Smooth muscle cell (in vitro differentiated cells): ENCODE measurements at regions not wholly inside any gene's neighbourhood (a gene's known extent, or its start where the extent isn't known, plus 50 kb on each side); places are given as distances from the start of the nearest gene placed in this dataset.
"Not testable (repeated sequence)": the region's sequence is repeated elsewhere in the genome, so short reads cannot be mapped to it uniquely, and the experiment has no call there.

ENCODE experiments used
- DNase-seq: peaks from one replicate; lab custom pipeline; 2025; ENCODE audit not compliant: unreplicated experiment; lab: John Stamatoyannopoulos, UW
- H2AFZ ChIP-seq: fragments of 200-600 bp; sonication (generic); 2 replicates; pipeline ENCODE4 v1.6.0; 2016; ENCODE audit warnings: antibody characterized with exemption, low read depth, mild to moderate bottlenecking
- H3F3A ChIP-seq: fragments of 200-600 bp; sonication (generic); 2 replicates; pipeline ENCODE4 v1.6.0; 2017; ENCODE audit warnings: antibody characterized with exemption, low read depth
- H3K27ac ChIP-seq: fragments of 200-600 bp; sonication (generic); 2 replicates; pipeline ENCODE4 v1.5.1; 2016; ENCODE audit warnings: low read depth, mild to moderate bottlenecking
- H3K27me3 ChIP-seq: fragments of 200-600 bp; sonication (generic); 2 replicates; pipeline ENCODE4 v1.6.1; 2016; ENCODE audit warnings: low read depth, mild to moderate bottlenecking
- H3K36me3 ChIP-seq: fragments of 200-600 bp; sonication (generic); 2 replicates; pipeline ENCODE4 v1.5.1; 2016; ENCODE audit warnings: low read depth
- H3K4me1 ChIP-seq: fragments of 200-600 bp; sonication (generic); 2 replicates; pipeline ENCODE4 v1.5.1; 2016; ENCODE audit warnings: low read depth
- H3K4me2 ChIP-seq: fragments of 200-600 bp; sonication (generic); 2 replicates; pipeline ENCODE4 v1.6.0; 2016; ENCODE audit warnings: mild to moderate bottlenecking
- H3K4me3 ChIP-seq: fragments of 200-600 bp; sonication (generic); 2 replicates; pipeline ENCODE4 v1.5.1; 2016; ENCODE audit warnings: mild to moderate bottlenecking
- H3K79me2 ChIP-seq: fragments of 200-600 bp; sonication (generic); 2 replicates; pipeline ENCODE4 v1.6.0; 2016; ENCODE audit warnings: low read depth, mild to moderate bottlenecking
- H3K9ac ChIP-seq: fragments of 200-600 bp; sonication (generic); 2 replicates; pipeline ENCODE4 v1.6.0; 2016; ENCODE audit warnings: low read depth
- H3K9me3 ChIP-seq: fragments of 200-600 bp; sonication (generic); replicated peaks from 2 replicates; pipeline ENCODE4 v1.5.1; 2016; ENCODE audit warnings: low read depth
- H4K20me1 ChIP-seq: fragments of 200-600 bp; sonication (generic); 2 replicates; pipeline ENCODE4 v1.6.0; 2016; ENCODE audit warnings: low read depth
- WGBS: methylation state at CpG from one replicate; pipeline ENCODE4 v1.1.7; 2016; ENCODE audit warnings: low lambda C conversion rate; 5-methylcytosine and 5-hydroxymethylcytosine counted together
- TF ChIP-seq, protein P1 (sequence below): fragments of 200-600 bp; sonication (generic); IDR thresholded peaks from 2 replicates; pipeline ENCODE4 v1.5.1; 2017; ENCODE audit warnings: borderline replicate concordance, mild to moderate bottlenecking, antibody characterized with exemption; ENCODE audit not compliant: insufficient read depth, poor library complexity, severe bottlenecking

DNA sequence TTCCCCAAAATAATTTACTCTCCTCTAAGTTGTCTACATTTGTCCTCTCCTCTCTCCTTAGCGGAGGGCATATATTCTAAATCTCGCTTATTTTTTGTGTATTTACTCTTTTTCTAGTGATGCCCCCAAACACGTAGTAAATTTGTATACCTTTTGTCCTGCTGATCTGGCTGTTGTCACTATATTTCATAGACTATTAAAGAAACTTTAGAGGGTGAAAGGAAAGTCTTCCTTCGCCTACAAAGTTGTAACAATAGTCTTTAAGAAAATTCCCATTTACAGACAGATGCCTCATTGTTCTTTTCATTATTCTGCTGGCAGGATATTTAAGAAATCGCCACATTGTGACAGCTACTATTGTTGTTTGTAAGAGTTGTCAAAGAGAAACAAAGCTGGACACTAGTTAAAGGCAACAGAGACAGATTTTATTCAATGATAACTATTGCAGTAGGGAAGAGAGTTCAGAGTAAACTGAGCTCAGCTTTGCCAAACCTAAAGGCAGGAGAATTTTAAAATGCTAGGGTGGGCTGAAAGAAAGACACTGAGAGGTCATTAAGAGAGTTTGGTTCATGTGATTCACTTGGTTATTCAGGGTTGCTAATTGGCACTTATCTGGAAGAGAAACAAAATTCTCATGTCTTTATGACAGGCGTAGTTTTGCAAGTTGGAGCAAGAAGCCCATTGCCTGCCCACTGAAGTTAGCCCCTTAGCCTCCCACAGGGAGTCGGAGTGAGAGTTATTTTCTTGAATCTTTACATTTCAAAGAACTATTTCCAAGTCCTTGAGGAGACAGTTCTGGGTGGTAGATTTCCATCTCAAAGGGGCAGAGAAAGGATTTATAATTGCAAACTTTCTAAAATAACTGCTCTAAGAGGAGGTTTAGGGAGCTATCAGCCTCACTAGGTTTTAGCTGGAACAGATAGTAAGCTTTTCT is 1272.5 kb upstream of the SEL1L start:
- TF ChIP-seq, protein P1, sequence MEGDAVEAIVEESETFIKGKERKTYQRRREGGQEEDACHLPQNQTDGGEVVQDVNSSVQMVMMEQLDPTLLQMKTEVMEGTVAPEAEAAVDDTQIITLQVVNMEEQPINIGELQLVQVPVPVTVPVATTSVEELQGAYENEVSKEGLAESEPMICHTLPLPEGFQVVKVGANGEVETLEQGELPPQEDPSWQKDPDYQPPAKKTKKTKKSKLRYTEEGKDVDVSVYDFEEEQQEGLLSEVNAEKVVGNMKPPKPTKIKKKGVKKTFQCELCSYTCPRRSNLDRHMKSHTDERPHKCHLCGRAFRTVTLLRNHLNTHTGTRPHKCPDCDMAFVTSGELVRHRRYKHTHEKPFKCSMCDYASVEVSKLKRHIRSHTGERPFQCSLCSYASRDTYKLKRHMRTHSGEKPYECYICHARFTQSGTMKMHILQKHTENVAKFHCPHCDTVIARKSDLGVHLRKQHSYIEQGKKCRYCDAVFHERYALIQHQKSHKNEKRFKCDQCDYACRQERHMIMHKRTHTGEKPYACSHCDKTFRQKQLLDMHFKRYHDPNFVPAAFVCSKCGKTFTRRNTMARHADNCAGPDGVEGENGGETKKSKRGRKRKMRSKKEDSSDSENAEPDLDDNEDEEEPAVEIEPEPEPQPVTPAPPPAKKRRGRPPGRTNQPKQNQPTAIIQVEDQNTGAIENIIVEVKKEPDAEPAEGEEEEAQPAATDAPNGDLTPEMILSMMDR: no peak
- no peaks in the 10 kb centered on the region for H3K36me3 ChIP-seq
- no peak overlapping the region for H3K9ac ChIP-seq
- no peak for DNase-seq
- H3F3A ChIP-seq: no peaks in the 10 kb centered on the region
- H3K9me3 ChIP-seq: no peaks in the 10 kb centered on the region
- no peaks in the 10 kb centered on the region for H3K27me3 ChIP-seq
- no peaks in the 10 kb centered on the region for H3K79me2 ChIP-seq
- WGBS: 65% methylated on average over 7 of the region's 7 CpGs
- H2AFZ ChIP-seq: no peak overlapping the region
- no peaks in the 10 kb centered on the region for H4K20me1 ChIP-seq
- H3K27ac ChIP-seq: no peak overlapping the region
- H3K4me3 ChIP-seq: no peak overlapping the region
- H3K4me2 ChIP-seq: no peak overlapping the region
- no peaks in the 10 kb centered on the region for H3K4me1 ChIP-seq

DNA sequence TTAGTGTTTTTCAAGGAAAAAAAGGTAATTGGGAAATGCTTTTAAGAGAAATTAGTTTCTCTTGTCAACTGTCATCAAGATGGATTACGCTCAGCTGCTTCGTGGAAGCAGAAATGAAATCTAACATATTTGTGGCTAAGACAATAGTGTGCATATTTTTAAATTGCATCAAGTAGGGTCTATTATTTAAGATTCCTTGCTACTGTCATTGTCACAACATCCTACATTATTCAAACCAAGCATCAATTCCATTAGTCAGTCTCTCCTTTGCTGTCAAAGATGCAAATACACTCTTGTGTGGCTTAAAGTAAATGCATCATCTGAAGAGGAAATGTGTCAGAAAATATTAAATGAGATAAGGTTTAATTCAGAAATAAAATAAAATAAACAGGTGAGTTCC is 1277.6 kb upstream of the SEL1L start:
- no peak for DNase-seq
- no peak overlapping the region for H3K27ac ChIP-seq
- H3K27me3 ChIP-seq: no peaks in the 10 kb centered on the region
- H3K9me3 ChIP-seq: no peaks in the 10 kb centered on the region
- H3K36me3 ChIP-seq: no peaks in the 10 kb centered on the region
- no peak overlapping the region for H3K4me2 ChIP-seq
- no peaks in the 10 kb centered on the region for H4K20me1 ChIP-seq
- TF ChIP-seq, protein P1: no peak
- no peaks in the 10 kb centered on the region for H3K4me1 ChIP-seq
- 92% methylated on average over 2 of the region's 2 CpGs for WGBS
- no peaks in the 10 kb centered on the region for H3K79me2 ChIP-seq
- no peak overlapping the region for H3K4me3 ChIP-seq
- H2AFZ ChIP-seq: no peak overlapping the region
- no peak overlapping the region for H3K9ac ChIP-seq
- no peaks in the 10 kb centered on the region for H3F3A ChIP-seq

GRCh38 chr14:82814339-82814738 is 1280.7 kb upstream of the SEL1L start:
- not testable (repeated sequence) for H3K4me1 ChIP-seq, H3K79me2 ChIP-seq, H3K36me3 ChIP-seq, H3K27me3 ChIP-seq, H3K27ac ChIP-seq, H3K9me3 ChIP-seq, DNase-seq, H3F3A ChIP-seq, H3K4me2 ChIP-seq, H3K4me3 ChIP-seq, H3K9ac ChIP-seq, H2AFZ ChIP-seq, H4K20me1 ChIP-seq
- WGBS: 99% methylated on average over 10 of the region's 28 CpGs

DNA sequence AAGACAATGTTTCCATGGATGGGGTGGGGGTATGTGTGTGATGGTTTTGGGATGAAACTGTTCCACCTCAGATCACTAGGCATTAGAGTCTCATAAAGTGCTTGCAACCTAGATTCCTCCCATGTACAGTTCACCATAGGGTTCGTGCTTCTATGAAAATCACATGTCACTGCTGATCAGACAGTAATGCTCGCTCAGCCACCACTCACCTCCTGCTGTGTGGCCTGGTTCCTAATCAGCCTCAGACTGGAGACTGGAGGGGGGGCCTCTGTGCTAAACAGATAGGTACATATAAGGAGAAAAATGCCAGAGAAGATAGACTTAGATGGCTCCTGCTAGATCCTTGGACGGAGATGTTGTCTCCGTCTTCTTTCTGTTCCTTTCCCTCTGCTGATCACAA is 1296.9 kb upstream of the SEL1L start:
- Histone ChIP-seq H3K27ac (no peak overlapping the region), H3F3A (no peaks in the 10 kb centered on the region), H2AFZ (no peak overlapping the region), H3K9me3 (no peaks in the 10 kb centered on the region), H3K4me3 (no peak overlapping the region), H3K79me2 (no peaks in the 10 kb centered on the region), H3K27me3 (peaks cover 11% of the 10 kb centered on the region), H3K9ac (no peak overlapping the region), H3K4me2 (no peak overlapping the region), H3K36me3 (no peaks in the 10 kb centered on the region), H3K4me1 (peaks cover 11% of the 10 kb centered on the region), H4K20me1 (no peaks in the 10 kb centered on the region)
- TF ChIP-seq, protein P1: no peak
- WGBS: 91% methylated on average over 4 of the region's 4 CpGs
- no peak for DNase-seq
